NT2/D1 (cell line): ENCODE measurements at regions not wholly inside any gene's neighbourhood (a gene's known extent, or its start where the extent isn't known, plus 50 kb on each side); places are given as distances from the start of the nearest gene placed in this dataset.

Experiments
- DNase-seq: peaks from one replicate; pipeline ENCODE4 v3.0.0-alpha.2; 2011; ENCODE audit warnings: low read depth, low spot score
- H3K27me3 ChIP-seq: 2 replicates; pipeline ENCODE4 v1.6.0; 2011; ENCODE audit warnings: mild to moderate bottlenecking; ENCODE audit not compliant: insufficient read length, insufficient read depth
- H3K36me3 ChIP-seq: 2 replicates; pipeline ENCODE4 v1.6.1; 2011; ENCODE audit warnings: mild to moderate bottlenecking, low read length, mixed read lengths; ENCODE audit not compliant: insufficient read depth, insufficient read length
- H3K4me1 ChIP-seq: 2 replicates; pipeline ENCODE4 v1.5.1; 2011; ENCODE audit not compliant: insufficient read depth, insufficient read length
- H3K4me3 ChIP-seq: 2 replicates; pipeline ENCODE4 v1.5.1; 2011; ENCODE audit warnings: low read depth; ENCODE audit not compliant: insufficient read length
- H3K9ac ChIP-seq: 2 replicates; pipeline ENCODE4 v1.6.0; 2011; ENCODE audit warnings: low read depth; ENCODE audit not compliant: insufficient read length
- H3K9me3 ChIP-seq: 2 replicates; pipeline ENCODE4 v1.5.1; 2011; ENCODE audit warnings: mild to moderate bottlenecking, low read length; ENCODE audit not compliant: insufficient read depth
- SUZ12 ChIP-seq: IDR thresholded peaks from 2 replicates; pipeline ENCODE4 v1.6.1; 2011; ENCODE audit not compliant: insufficient read length, insufficient read depth; ENCODE audit errors: extremely low read depth
- YY1 ChIP-seq: IDR thresholded peaks from 2 replicates; pipeline ENCODE4 v1.6.1; 2011; ENCODE audit not compliant: insufficient read length, insufficient read depth
- ZNF274 ChIP-seq: IDR thresholded peaks from 2 replicates; pipeline ENCODE4 v1.6.1; 2011; ENCODE audit warnings: mild to moderate bottlenecking, low read depth, low read length

- no peaks in the 10 kb centered on the region for H3K9me3 ChIP-seq
- no peak overlapping the region for H3K4me3 ChIP-seq
- H3K4me1 ChIP-seq, result no peaks in the 10 kb centered on the region
- no peaks in the 10 kb centered on the region for H3K27me3 ChIP-seq
- TF ChIP-seq ZNF274, result no peak
- no peak for TF ChIP-seq SUZ12
- TF ChIP-seq YY1, result no peak
- H3K36me3 ChIP-seq, result no peaks in the 10 kb centered on the region
- H3K9ac ChIP-seq, result no peak overlapping the region
- no peak for DNase-seq
Observed at GRCh38 chr18:24548583-24548982, 88.1 kb downstream of the HRH4 start.

GRCh38 chr18:24552218-24552617, 91.8 kb downstream of the HRH4 start:
- H3K36me3 ChIP-seq, result no peaks in the 10 kb centered on the region
- DNase-seq, result no peak
- no peak overlapping the region for H3K4me3 ChIP-seq
- no peak overlapping the region for H3K9ac ChIP-seq
- TF ChIP-seq ZNF274 (no peak), SUZ12 (no peak), YY1 (no peak)
- no peaks in the 10 kb centered on the region for H3K9me3 ChIP-seq
- no peaks in the 10 kb centered on the region for H3K4me1 ChIP-seq
- H3K27me3 ChIP-seq, result no peaks in the 10 kb centered on the region

- DNase-seq, result no peak
Observed at GRCh38 chr18:24553571-24554285, 93.3 kb downstream of the HRH4 start.

GRCh38 chr18:24558403-24558802, 98.0 kb downstream of the HRH4 start:
- no peak for TF ChIP-seq SUZ12
- no peak for TF ChIP-seq YY1
- no peak for TF ChIP-seq ZNF274
- no peak overlapping the region for H3K4me3 ChIP-seq
- no peaks in the 10 kb centered on the region for H3K36me3 ChIP-seq
- H3K4me1 ChIP-seq, result peaks cover 2% of the 10 kb centered on the region
- H3K9ac ChIP-seq, result no peak overlapping the region
- DNase-seq, result no peak
- H3K27me3 ChIP-seq, result no peaks in the 10 kb centered on the region
- H3K9me3 ChIP-seq, result no peaks in the 10 kb centered on the region

More at GRCh38 chr18:24553571-24554285, 93.3 kb downstream of the HRH4 start:
- Histone ChIP-seq H3K4me1 (no peaks in the 10 kb centered on the region), H3K27me3 (no peaks in the 10 kb centered on the region), H3K36me3 (no peaks in the 10 kb centered on the region), H3K9me3 (no peaks in the 10 kb centered on the region), H3K4me3 (no peak overlapping the region), H3K9ac (no peak overlapping the region)
- TF ChIP-seq SUZ12 (no peak), ZNF274 (no peak), YY1 (no peak)

GRCh38 chr18:24559526-24559925, 99.1 kb downstream of the HRH4 start:
- Histone ChIP-seq H3K4me3 (no peak overlapping the region), H3K9me3 (no peaks in the 10 kb centered on the region), H3K4me1 (peaks cover 2% of the 10 kb centered on the region), H3K27me3 (no peaks in the 10 kb centered on the region), H3K9ac (no peak overlapping the region), H3K36me3 (no peaks in the 10 kb centered on the region)
- TF ChIP-seq ZNF274 (no peak), YY1 (no peak), SUZ12 (no peak)
- DNase-seq, result no peak

- no peaks in the 10 kb centered on the region for H3K9me3 ChIP-seq
- H3K4me3 ChIP-seq, result no peak overlapping the region
- no peaks in the 10 kb centered on the region for H3K27me3 ChIP-seq
- TF ChIP-seq SUZ12, result no peak
- no peak for TF ChIP-seq YY1
- TF ChIP-seq ZNF274, result no peak
- H3K4me1 ChIP-seq, result peaks cover 2% of the 10 kb centered on the region
- H3K36me3 ChIP-seq, result no peaks in the 10 kb centered on the region
- DNase-seq, result peak; percentile 35
- H3K9ac ChIP-seq, result no peak overlapping the region
Observed at GRCh38 chr18:24560511-24560981, 100.1 kb downstream of the HRH4 start.

- H3K4me1 ChIP-seq, result peaks cover 4% of the 10 kb centered on the region
- no peaks in the 10 kb centered on the region for H3K36me3 ChIP-seq
- no peaks in the 10 kb centered on the region for H3K9me3 ChIP-seq
- no peak overlapping the region for H3K4me3 ChIP-seq
- no peaks in the 10 kb centered on the region for H3K27me3 ChIP-seq
- no peak overlapping the region for H3K9ac ChIP-seq
- DNase-seq, result no peak
- TF ChIP-seq YY1 (no peak), SUZ12 (no peak), ZNF274 (no peak)
Observed at GRCh38 chr18:24561369-24561965, 101.0 kb downstream of the HRH4 start.
